ENCODE measurements at regions not wholly inside any gene's neighbourhood (a gene's known extent, or its start where the extent isn't known, plus 50 kb on each side); places are given as distances from the start of the nearest gene placed in this dataset.

- DNase-seq (ENCODE audit: low read depth) = no peak
Measured at GRCh38 chr1:232422098-232422497, 207.8 kb downstream of the SIPA1L2 start.

- DNase-seq (ENCODE audit: low read depth) = no peak
Measured at GRCh38 chr1:232421143-232421796, 208.7 kb downstream of the SIPA1L2 start.

DNA sequence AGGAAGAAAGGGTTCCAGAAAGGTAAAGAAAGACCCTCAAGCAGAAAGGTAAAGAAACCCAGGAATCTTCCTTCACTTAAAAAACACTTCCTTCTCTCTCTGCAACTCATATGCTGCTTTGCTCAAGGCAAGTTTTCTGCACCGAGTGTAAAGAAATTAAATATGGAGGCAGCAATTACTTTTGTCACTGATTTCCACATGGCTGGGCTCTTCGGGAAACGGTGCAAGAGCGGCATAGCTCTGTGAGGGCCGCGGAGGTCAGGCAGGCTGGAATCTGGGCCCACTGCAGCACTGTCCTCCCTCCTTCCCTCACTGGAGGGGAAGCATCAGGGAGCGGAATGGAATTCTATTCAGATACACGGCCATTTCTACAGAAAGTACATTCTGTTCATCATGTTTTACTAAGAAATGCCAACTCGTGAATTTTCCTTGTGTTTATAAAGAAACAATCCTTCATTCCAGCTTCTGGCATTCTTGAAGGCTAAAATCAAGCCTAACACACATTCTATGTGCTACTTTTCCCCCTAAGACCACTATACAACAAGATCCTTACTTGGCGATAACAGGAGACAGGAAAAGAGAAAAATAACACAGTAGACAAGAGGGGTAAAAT is 212.2 kb downstream of the SIPA1L2 start:
- DNase-seq (ENCODE audit: low read depth) = no peak

DNA sequence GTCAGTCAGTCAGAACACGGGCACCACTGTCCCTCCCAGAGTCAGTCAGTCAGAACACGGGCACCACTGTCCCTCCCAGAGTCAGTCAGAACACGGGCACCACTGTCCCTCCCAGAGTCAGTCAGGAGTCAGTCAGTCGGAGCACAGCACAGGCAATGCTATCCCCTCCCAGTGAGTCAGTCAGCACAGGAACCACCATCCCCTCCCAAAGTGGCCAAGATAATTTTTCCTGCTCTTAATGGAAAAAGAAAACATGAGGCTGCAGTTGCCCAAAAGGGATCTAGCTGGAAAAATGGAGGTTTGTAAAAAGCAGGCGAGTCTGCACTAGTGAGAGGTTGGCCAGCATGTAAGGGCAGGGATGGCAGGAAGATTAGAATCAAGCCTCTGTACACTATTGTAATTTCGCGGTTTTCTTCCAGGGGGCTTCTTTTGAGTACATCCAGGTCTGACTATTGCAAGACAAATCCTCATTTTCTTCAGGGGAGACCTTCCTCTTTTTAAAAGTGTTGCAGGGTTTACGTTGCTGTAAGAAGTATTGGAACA is 213.8 kb downstream of the SIPA1L2 start:
- peak; percentile 11 for DNase-seq (ENCODE audit: low read depth)

- DNase-seq (ENCODE audit: low read depth) = peak; percentile 18
Measured at GRCh38 chr1:232415481-232415880, 214.5 kb downstream of the SIPA1L2 start.

GRCh38 chr1:232414100-232414499 is 215.8 kb downstream of the SIPA1L2 start:
- DNase-seq (ENCODE audit: low read depth) = no peak

- DNase-seq (ENCODE audit: low read depth) = no peak
Measured at GRCh38 chr1:232413674-232414073, 216.3 kb downstream of the SIPA1L2 start.

GRCh38 chr1:232409584-232409983 is 220.3 kb downstream of the SIPA1L2 start:
- no peak for DNase-seq (ENCODE audit: low read depth)

DNA sequence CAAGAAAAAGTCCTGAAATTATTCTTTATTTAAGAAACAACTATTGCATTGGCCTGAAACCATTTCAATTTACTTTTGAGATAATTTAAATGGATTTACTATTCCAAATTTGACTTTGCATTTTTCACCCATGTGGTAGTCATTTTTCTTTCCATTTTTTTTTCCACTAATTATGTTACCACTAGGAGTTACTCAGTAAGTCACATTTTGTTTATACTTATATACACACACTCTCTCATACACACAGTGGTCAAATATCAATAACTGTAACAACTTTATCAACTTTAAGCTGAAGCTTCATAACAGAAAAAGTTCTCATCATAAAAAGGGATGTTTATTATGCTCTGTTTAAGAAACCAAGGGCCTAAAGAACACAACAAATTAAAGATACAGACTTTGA is 222.8 kb downstream of the SIPA1L2 start:
- no peak for DNase-seq (ENCODE audit: low read depth)

GRCh38 chr1:232405781-232406180 is 224.2 kb downstream of the SIPA1L2 start:
- DNase-seq (ENCODE audit: low read depth) = no peak

GRCh38 chr1:232404981-232405731 is 224.8 kb downstream of the SIPA1L2 start:
- no peak for DNase-seq (ENCODE audit: low read depth)

DNA sequence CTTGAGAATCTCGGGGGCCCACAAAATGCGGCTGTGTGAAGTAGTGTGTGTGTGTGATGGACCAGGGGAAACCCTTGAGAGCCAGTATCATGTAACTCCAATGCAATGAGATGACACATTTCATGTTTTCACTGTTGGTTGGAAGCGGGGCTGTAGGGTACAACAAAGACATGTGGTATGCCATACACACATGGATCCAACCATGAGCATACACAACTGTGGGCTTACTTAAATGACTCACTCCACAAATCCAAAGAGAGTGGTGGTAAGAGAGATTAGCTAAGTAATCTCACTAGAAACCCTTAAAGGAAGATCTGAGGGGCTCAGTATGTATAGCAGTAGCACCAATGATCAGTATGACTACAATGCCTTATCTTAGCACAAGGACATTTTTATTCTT is 225.7 kb downstream of the SIPA1L2 start:
- DNase-seq (ENCODE audit: low read depth) = no peak

GRCh38 chr1:232403017-232403714 is 226.8 kb downstream of the SIPA1L2 start:
- no peak for DNase-seq (ENCODE audit: low read depth)

DNA sequence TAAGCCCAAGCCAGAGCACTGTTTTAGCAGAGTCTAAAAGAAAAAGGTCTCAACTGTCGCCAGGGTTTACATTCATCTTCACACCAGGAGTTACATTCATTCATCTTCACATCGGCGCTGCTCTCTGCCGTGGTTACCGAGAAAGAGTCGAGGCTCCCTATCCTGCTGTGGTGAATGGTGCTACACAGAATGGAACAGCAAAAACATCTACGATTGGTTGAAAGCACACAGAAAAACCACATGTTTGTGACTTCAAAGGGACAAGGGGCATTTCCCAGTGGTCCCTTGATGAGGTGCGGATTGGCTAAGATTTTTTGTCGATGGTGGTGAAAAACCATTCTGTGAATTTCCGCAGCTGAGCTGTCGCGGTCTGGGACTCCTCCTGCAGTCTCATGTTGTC is 231.1 kb downstream of the SIPA1L2 start:
- DNase-seq (ENCODE audit: low read depth) = no peak

DNA sequence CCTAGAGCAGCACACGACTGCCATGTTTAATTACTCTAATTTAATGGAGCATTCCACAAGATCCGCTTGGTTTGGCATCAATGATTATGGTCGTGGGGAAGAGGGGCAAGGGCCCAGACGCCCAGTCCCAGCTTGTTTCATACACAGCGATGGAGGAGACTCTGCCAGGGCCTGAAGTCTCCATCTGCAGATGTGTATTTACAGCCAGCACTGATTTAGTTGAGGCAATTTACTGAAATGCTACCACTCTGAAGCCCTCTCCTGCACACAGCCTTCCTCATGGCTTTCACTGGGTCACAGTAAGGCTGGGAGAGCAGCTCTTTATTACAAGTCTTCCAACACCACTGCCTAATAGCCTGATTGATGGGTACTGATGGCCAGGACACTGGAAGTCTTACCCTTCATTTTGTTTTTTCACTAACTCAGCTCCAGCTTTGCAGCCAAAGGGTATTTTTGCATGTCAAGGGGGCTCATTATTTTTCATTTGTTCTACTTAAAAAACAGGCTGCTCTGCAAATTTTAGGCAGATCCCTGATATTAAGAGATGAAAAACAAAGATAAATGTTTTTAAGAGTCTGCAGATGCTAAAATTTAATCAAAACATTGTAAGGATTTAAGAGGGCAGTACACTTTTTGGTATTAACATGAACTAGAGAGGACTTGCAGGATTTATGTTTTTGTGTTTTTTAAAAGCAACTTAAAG is 236.3 kb downstream of the SIPA1L2 start:
- DNase-seq (ENCODE audit: low read depth) = no peak

GRCh38 chr1:232393010-232393409 is 236.9 kb downstream of the SIPA1L2 start:
- no peak for DNase-seq (ENCODE audit: low read depth)

DNA sequence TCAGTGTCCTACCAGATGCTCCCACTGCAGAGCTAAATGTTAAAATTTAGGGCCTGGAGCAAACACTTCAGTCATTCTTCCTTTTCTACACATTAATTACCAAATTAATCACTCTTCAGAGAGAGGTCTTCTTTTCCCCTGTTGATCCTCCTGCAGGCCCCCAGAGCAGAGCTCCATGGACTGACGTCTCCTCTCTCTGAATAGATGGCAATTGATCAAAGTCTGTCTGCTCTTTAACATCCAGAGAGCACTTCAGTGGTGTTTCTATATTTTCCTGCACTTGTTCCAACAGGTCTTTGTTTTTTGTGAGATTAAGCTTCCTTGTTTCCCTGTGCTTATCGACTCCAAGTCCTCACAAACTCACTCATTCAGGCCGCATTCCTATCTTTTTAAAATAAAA is 239.3 kb downstream of the SIPA1L2 start:
- no peak for DNase-seq (ENCODE audit: low read depth)

DNA sequence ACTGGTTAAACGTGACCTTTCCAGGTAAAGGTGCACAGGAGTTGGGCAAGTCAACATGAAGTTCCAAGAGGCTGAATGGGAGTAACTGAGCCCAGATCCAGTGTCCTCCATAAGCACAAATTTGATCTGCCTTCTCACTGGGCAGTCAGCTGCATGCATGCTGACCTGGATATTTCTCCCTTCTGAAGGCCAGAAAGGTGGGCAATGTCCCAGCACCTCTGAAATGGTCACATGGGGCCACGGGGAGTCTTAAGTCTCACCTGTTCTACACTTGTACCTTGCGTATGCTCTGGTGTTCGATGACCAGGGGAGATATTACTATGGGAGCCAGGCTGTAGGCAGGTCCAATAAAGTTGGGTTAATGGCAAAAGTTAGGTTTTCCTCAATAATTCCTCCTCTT is 240.2 kb downstream of the SIPA1L2 start:
- no peak for DNase-seq (ENCODE audit: low read depth)

GRCh38 chr1:232388363-232388762 is 241.6 kb downstream of the SIPA1L2 start:
- no peak for DNase-seq (ENCODE audit: low read depth)

DNA sequence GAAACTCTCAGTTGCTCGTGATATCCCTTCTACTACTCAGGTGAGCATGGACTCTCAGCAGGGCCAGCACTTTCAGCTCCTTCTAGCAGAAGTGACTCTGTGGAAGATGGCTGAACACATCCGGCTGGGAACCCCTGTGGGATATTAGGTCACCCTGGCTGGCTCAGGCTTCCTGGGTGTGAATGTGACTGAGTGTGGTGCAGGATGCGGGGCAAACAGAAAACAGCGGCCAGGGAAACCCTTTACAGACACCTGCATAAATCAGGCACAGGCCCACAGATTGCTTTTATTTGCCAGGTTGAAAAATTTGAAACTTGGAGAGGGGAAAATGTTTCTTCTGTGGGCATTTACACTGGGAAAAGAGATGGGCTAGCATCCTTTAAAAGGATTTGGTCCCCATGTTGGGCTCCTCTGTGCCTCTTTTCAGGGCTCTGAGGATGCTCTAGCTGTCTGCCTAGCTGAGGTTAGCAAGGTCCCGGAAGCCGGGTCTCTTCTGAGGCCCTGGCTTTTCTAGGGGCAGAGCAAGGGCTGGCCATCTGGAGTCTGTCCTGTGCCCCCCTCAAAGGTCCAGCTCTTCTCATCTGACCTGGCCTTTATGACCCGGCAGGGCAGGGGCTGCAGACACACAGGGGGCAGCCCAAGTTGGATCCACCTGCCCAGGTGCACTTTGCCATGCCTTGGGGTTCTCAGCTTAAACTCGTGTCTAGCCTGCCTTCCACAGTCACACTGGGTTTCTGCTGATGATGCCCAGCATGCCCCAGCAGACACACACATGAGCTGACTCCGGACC is 243.0 kb downstream of the SIPA1L2 start:
- no peak for DNase-seq (ENCODE audit: low read depth)

Data from myocyte (in vitro differentiated cells).